Fibroblast of mammary gland (primary cell): ENCODE measurements at regions not wholly inside any gene's neighbourhood (a gene's known extent, or its start where the extent isn't known, plus 50 kb on each side); places are given as distances from the start of the nearest gene placed in this dataset.

Experiments used
- DNase-seq: peaks from one replicate; pipeline ENCODE4 v3.0.0-alpha.2; 2010; ENCODE audit warnings: low read depth
- H3K4me3 ChIP-seq: 2 replicates; pipeline ENCODE4 v1.5.1; 2011; ENCODE audit warnings: low read depth, mild to moderate bottlenecking, low read length, moderate library complexity; ENCODE audit not compliant: control insufficient read depth
- TF ChIP-seq, protein P1 (sequence below): conservative IDR thresholded peaks from 2 replicates; pipeline ENCODE4 v1.5.1; 2011; ENCODE audit warnings: low read depth, low read length, inconsistent platforms; ENCODE audit not compliant: control insufficient read depth, insufficient read depth

DNA sequence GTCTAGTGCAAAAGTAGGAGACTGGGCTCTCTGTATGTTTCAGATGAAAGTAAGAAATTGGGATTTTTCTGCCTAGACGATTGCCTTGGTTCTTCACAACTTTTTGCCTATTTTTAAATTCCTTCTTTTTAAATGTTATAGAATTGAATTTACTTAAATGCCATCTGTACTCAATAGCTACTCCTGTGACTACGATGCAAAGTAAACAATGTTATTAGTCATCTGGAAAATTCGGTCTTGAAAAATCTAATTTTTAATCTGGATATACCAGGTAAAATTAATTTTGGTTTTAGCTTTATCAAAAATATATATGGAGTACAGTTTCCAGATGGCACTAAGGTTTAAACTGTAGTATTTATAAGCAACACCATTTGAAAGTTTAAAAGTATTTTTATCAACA, 472.2 kb downstream of the UTRN start:
- DNase-seq: no peak
- TF ChIP-seq, protein P1, sequence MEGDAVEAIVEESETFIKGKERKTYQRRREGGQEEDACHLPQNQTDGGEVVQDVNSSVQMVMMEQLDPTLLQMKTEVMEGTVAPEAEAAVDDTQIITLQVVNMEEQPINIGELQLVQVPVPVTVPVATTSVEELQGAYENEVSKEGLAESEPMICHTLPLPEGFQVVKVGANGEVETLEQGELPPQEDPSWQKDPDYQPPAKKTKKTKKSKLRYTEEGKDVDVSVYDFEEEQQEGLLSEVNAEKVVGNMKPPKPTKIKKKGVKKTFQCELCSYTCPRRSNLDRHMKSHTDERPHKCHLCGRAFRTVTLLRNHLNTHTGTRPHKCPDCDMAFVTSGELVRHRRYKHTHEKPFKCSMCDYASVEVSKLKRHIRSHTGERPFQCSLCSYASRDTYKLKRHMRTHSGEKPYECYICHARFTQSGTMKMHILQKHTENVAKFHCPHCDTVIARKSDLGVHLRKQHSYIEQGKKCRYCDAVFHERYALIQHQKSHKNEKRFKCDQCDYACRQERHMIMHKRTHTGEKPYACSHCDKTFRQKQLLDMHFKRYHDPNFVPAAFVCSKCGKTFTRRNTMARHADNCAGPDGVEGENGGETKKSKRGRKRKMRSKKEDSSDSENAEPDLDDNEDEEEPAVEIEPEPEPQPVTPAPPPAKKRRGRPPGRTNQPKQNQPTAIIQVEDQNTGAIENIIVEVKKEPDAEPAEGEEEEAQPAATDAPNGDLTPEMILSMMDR: no peak
- H3K4me3 ChIP-seq: no peak overlapping the region

DNA sequence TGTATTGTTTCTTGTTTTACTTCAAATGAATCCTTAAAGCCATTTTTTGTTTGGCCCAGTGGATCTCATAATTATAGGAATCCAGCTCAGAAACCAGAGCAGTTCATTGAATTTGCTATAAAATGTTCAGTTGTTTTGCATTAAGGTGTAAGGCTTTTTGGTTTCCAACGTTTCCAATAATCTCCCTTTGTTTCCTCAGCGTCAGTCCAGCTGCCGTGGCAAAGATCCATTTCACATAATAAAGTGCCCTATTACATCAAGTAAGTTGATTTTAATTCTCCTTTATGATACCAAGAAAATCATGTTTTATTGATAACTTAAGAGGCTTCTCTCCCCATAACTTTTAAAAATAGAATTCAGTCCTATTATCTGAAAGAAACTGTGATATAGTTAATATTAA, 472.6 kb downstream of the UTRN start:
- H3K4me3 ChIP-seq: no peak overlapping the region
- TF ChIP-seq, protein P1: no peak
- DNase-seq: no peak

DNA sequence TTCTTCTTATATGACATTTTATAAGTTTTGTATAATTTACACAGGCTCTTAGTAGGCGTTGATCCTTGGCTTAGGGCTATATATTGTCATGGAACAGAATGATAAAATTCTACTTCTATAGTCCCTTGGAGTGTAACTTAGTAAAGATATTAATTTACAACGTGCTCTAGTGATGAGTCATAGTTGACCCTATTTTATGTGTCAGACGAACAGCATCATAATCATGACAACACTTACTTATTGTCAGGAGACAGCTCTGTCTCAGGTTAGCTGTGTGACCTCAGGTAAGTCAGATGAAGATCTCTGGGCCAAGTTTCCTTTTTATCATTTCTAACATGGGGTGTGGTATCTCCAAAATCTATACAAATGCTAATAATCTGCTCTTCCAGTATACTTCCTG, 473.5 kb downstream of the UTRN start:
- TF ChIP-seq, protein P1: no peak
- peak; percentile 47 for DNase-seq
- H3K4me3 ChIP-seq: no peak overlapping the region

DNA sequence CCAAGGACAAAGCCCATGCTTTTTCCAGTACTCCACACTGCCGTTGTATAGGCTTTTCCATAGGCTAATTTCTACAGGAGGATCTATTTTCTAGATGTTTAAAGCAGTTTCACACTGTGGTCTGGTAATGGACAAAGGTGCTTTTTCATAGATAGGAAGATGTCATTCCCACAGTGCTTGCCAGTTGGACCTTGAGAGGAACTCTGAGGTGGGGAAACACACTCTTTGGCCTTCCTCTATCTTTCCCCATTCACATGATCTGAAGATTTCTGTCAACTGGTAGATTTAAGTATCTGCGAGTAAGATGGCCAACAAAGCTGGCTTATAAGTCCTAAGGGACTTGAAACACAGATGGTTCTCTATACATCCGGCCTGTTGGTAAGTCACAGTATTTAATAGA, 477.3 kb downstream of the UTRN start:
- no peak overlapping the region for H3K4me3 ChIP-seq
- TF ChIP-seq, protein P1: no peak
- no peak for DNase-seq

DNA sequence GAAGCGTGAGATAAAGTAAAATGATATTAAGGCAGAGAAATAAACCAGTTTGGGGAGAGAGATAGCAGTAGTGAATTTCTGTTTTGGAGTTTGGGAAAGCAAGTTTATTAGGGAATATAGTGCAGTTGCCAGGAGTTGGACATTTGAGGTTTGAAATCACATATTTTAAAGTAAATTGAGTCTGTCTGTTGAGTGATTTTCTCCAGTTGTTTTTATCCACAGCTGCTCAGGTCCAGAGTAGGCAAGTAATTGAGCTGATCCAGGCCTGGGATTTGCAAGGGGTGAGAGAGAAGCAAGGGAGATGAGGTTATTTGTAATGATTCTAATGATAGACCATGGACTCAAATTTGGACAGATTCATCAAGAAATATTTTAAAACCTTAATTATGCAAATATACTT, 481.9 kb downstream of the UTRN start:
- H3K4me3 ChIP-seq: no peak overlapping the region
- no peak for DNase-seq
- TF ChIP-seq, protein P1: no peak

DNA sequence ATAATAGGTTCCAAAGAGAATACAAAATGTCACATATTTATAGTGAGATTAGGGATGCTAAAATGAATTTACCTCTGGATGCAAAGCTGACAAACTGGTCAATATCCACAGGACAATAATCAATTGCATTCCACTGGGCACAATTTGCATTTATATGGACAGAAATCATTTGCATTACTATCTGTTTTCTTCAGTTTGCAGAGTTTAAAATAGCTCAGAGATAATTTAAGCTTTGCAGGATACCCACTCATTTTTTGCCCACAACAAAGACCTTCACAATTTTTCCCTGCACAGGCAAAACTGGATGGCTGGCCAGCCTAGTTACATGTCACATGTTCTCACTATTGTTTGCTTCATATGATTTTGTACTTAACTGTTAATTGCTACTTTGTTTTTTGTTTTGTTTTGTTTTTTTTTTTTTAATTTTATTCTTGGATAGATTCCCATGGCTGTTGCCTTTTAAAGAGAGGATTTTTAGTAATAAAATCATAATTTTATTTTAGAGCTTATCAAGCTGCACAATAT, 483.5 kb downstream of the UTRN start:
- TF ChIP-seq, protein P1: no peak
- DNase-seq: no peak
- H3K4me3 ChIP-seq: no peak overlapping the region

DNA sequence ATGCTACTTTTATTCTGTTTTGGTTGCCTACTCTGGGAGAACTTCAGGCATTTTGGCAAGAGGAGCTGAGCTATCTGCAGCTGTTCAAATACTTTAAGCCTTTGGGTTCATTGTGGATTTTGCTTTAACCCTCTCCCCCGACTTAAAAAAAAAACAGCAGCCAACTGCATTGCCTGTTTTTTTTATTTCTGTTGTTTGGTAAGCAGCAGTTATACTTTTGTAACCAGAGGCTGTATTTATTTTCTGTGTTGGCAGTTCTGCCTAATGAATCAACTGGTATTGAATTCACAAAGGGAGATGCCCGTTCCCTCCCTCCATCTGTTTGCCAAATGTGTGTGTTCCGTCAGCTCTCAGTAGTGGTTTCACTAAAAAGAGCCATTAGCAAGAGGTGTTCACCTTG, 484.0 kb downstream of the UTRN start:
- DNase-seq: peak; percentile 10
- TF ChIP-seq, protein P1: no peak

More for the DNA sequence above, 484.0 kb downstream of the UTRN start:
- H3K4me3 ChIP-seq: no peak overlapping the region
